GM21737 (cell line): ENCODE measurements at regions not wholly inside any gene's neighbourhood (a gene's known extent, or its start where the extent isn't known, plus 50 kb on each side); places are given as distances from the start of the nearest gene placed in this dataset.
A peak's percentile ranks its signal among the peaks of the same experiment; 100 is the strongest.

ENCODE experiments used
- ATAC-seq: cut with Tn5 transposase; IDR thresholded peaks from one replicate; pipeline ENCODE4 v1.9.1; 2021; ENCODE audit warnings: mild to moderate bottlenecking, moderate library complexity; ENCODE audit not compliant: unreplicated experiment

- no peak for ATAC-seq
These were observed 83.1 kb upstream of the S1PR1 start for GRCh38 chr1:101153692-101154091.

- ATAC-seq: no peak
These were observed 84.2 kb upstream of the S1PR1 start for GRCh38 chr1:101152633-101153032.

- ATAC-seq: no peak
These were observed 85.5 kb upstream of the S1PR1 start for GRCh38 chr1:101151286-101151685.

GRCh38 chr1:101150670-101151069 lies 86.1 kb upstream of the S1PR1 start:
- no peak for ATAC-seq

- ATAC-seq: no peak
These were observed 86.6 kb upstream of the S1PR1 start for GRCh38 chr1:101150266-101150665.

- no peak for ATAC-seq
These were observed 87.8 kb upstream of the S1PR1 start for GRCh38 chr1:101148980-101149379.

- ATAC-seq: no peak
These were observed 89.4 kb upstream of the S1PR1 start for GRCh38 chr1:101147381-101147780.

- no peak for ATAC-seq
These were observed 91.4 kb upstream of the S1PR1 start for GRCh38 chr1:101145449-101145820.

- ATAC-seq: no peak
These were observed 92.0 kb upstream of the S1PR1 start for GRCh38 chr1:101144671-101145448.

- no peak for ATAC-seq
These were observed 94.6 kb upstream of the S1PR1 start for GRCh38 chr1:101142244-101142643.

GRCh38 chr1:101141376-101141775 lies 95.4 kb upstream of the S1PR1 start:
- no peak for ATAC-seq

- ATAC-seq: no peak
These were observed 96.7 kb upstream of the S1PR1 start for GRCh38 chr1:101139821-101140718.

GRCh38 chr1:101139130-101139529 lies 97.7 kb upstream of the S1PR1 start:
- no peak for ATAC-seq

- ATAC-seq: peak; percentile 35
These were observed 99.4 kb upstream of the S1PR1 start for GRCh38 chr1:101137144-101138126.

- peak; percentile 62 for ATAC-seq
These were observed 100.1 kb upstream of the S1PR1 start for GRCh38 chr1:101136739-101137138.

- ATAC-seq: no peak
These were observed 100.5 kb upstream of the S1PR1 start for GRCh38 chr1:101136271-101136670.

GRCh38 chr1:101135526-101135925 lies 101.3 kb upstream of the S1PR1 start:
- ATAC-seq: no peak

- ATAC-seq: no peak
These were observed 105.5 kb upstream of the S1PR1 start for GRCh38 chr1:101131239-101131843.

GRCh38 chr1:101130673-101131072 lies 105.1 kb upstream of the DPH5 start:
- ATAC-seq: no peak

GRCh38 chr1:101128846-101129245 lies 103.3 kb upstream of the DPH5 start:
- ATAC-seq: no peak
